NB4 (cell line): ENCODE measurements at regions not wholly inside any gene's neighbourhood (a gene's known extent, or its start where the extent isn't known, plus 50 kb on each side); places are given as distances from the start of the nearest gene placed in this dataset.

Experiments used
- DNase-seq: peaks from one replicate; pipeline ENCODE4 v3.0.0; 2010; ENCODE audit warnings: low read depth
- H3K4me3 ChIP-seq: one replicate; pipeline ENCODE4 v1.5.1; 2011; ENCODE audit warnings: mild to moderate bottlenecking, low read depth, low read length, moderate library complexity
- CTCF ChIP-seq: IDR thresholded peaks from one replicate; pipeline ENCODE4 v1.5.1; 2012; ENCODE audit warnings: low read depth, low read length
- MAX ChIP-seq: IDR thresholded peaks from 2 replicates; pipeline ENCODE4 v1.6.1; 2011; ENCODE audit warnings: low read depth, low read length
- MYC ChIP-seq: IDR thresholded peaks from 2 replicates; pipeline ENCODE4 v1.6.1; 2011; ENCODE audit warnings: low read depth, low read length
- POLR2A ChIP-seq: IDR thresholded peaks from 2 replicates; pipeline ENCODE4 v1.6.1; 2011; ENCODE audit warnings: mild to moderate bottlenecking; ENCODE audit not compliant: insufficient read length; ENCODE audit errors: extremely low read depth

DNA sequence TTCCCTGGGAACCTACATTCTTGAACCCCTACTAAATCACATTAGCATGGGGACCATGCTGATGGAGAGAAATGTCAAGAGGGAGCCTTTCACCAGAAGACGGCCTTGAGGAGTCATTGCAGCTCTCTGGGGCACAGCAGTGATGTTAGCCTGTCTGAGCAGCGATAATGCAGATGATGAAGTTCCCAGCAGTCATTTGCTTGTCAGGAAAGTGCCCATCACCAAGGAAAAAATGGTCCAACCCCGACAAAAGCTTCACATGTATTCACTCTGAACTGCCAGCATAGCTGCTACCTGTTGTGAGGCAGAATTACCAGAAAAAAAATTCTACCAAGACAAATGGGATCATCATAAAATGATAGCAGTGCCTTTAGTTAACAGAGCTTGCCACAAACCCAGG, 238.4 kb upstream of the UMPS start:
- TF ChIP-seq MAX, result no peak
- no peak for TF ChIP-seq POLR2A
- no peak for TF ChIP-seq MYC
- TF ChIP-seq CTCF, result no peak
- no peak for DNase-seq
- no peak overlapping the region for H3K4me3 ChIP-seq

GRCh38 chr3:124492824-124493223, 237.4 kb upstream of the UMPS start:
- TF ChIP-seq CTCF, result no peak
- TF ChIP-seq POLR2A, result no peak
- TF ChIP-seq MYC, result no peak
- no peak for TF ChIP-seq MAX
- no peak overlapping the region for H3K4me3 ChIP-seq
- DNase-seq, result peak; percentile 4

DNA sequence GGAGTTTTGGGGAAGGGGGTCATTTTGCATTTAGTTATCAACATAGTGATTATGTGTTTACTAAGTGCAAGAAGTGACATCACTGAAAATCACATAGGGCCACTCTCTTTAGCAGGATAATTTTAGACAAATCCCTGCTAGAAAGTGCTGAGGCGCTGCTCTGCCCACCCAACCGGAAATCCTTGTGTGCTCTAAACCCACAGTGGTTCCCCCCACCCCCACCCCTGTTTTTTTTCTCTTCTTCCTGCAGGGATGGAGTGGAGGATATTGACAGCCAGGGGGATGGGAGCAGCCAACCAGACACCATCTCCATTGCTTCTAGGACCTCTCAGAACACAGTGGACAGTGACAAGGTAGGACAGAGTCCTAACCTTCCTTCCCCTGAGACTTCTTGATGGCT, 234.2 kb upstream of the UMPS start:
- no peak for DNase-seq
- H3K4me3 ChIP-seq, result no peak overlapping the region
- TF ChIP-seq MYC, result no peak
- no peak for TF ChIP-seq POLR2A
- TF ChIP-seq CTCF, result no peak
- no peak for TF ChIP-seq MAX

- no peak for DNase-seq
- no peak overlapping the region for H3K4me3 ChIP-seq
- no peak for TF ChIP-seq MAX
- TF ChIP-seq MYC, result no peak
- no peak for TF ChIP-seq POLR2A
- TF ChIP-seq CTCF, result no peak
Observed at GRCh38 chr3:124497487-124497886, 232.8 kb upstream of the UMPS start.

GRCh38 chr3:124498891-124499290, 231.4 kb upstream of the UMPS start:
- DNase-seq, result no peak
- no peak for TF ChIP-seq CTCF
- no peak for TF ChIP-seq MAX
- no peak for TF ChIP-seq POLR2A
- TF ChIP-seq MYC, result no peak
- no peak overlapping the region for H3K4me3 ChIP-seq
